LoVo (cell line): ENCODE measurements at regions not wholly inside any gene's neighbourhood (a gene's known extent, or its start where the extent isn't known, plus 50 kb on each side); places are given as distances from the start of the nearest gene placed in this dataset.

ENCODE experiments used
- DNase-seq: peaks from one replicate; pipeline ENCODE4 v3.0.0-alpha.2; 2016; ENCODE audit warnings: low spot score

DNA sequence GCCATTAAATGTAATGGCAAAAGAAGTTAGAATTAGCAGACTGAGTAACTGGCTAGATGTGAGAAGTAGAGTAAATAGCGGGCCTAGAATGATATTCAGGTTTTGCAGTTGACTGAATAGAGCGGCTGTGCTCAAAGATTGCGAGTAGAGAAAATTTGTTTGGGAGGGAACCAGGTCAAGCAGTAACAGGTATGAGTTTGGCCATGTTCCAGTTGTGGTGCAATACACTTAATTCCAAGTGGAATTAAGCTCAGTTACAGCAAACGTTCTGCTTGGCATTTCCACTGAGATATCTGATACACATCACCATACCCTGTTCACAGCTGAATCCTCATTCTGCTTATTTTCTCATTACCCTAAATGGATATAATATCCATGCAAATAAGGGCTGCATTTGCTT is 1382.9 kb downstream of the MRPL39 start:
- DNase-seq: no peak

DNA sequence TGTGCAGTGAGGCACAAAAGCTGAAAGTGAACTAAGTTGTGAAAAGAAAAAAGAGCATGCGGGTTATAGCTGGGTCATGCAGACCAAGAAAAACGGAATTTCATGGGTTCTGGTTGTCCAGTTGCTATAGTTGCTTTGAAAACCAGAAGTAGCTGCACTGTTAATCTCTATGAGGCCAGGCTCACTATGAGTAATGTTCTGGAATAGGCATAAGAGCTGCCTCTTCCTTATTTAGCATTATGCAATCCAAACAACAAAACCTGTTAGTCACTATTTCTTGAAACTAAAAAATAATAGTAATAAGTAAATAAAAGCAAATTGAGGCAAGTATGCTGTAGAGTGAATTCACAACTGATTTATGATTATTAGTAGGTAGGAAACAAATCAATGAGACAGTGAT is 1383.7 kb downstream of the MRPL39 start:
- no peak for DNase-seq

DNA sequence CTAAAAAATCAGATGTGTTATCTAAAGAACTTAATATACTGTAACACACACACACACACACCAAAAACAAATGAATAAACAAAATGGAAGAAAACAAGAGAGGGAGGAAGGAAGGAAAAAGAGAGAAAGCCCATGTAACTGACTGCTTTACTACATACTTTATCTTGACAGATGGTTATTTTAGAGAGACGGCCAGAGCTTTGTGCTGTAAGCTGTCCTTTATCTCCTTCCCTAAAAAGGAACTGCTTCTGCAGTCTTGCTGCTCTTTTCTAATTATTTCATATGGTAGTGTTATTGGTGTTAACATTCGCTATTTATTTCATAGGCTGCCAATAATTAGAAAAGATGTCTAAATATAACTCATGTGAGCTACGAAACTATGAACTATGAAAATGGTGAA is 1384.6 kb downstream of the MRPL39 start:
- DNase-seq: no peak

DNA sequence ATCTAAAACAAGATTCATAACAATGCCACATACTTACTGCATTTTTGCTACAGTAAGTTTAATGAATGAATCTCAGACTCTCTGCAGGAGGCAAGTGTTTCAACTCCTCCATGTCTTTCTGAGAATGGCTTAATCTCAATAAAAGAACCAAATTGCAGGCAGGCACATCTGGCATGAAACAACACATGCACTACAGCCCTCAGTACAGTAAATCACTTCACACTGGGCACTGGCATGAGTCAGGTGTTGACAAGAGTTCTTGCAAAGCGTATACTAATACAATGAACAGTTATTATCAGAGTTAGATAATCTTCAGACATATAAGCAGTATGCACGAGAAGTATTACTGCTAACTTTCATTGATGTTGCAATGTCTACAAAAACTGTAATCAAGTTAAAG is 1386.8 kb downstream of the MRPL39 start:
- DNase-seq: no peak

DNA sequence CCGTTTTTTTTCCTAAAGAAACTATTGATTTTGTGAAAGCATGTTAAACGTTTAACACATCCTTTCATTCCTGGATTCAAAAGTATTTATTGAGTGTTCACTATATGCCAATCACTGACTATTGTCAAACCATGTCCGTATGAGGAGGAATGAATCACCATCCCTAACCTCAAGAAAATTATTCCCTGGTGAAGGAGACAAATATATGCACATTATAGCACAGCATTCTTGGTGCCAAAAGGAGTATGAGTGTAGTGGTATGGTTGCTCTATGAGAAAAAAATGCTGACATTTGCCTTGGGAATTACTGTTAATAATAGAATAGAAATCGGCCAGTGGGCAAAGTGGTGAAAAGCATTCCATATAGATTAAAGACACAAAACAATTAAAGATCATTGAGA is 1390.1 kb downstream of the MRPL39 start:
- DNase-seq: no peak

DNA sequence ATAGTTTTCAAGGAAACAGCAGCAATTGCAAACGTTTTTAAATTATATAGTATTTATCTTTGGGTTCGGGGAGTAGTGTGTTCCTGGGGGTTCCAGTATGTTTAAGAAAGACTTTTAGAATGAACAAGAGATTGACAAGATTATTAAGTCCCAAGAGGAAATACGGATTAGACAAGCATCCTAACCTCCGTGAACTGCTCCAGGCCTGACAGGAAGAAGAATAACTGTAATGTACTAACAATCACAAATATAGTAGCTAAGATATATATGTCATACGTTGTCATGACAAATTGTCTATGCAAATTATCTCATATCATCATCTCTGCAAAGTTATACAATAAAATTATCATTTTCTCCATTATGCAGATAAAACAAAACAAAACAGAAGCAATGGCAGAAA is 1397.2 kb downstream of the MRPL39 start:
- DNase-seq: no peak

DNA sequence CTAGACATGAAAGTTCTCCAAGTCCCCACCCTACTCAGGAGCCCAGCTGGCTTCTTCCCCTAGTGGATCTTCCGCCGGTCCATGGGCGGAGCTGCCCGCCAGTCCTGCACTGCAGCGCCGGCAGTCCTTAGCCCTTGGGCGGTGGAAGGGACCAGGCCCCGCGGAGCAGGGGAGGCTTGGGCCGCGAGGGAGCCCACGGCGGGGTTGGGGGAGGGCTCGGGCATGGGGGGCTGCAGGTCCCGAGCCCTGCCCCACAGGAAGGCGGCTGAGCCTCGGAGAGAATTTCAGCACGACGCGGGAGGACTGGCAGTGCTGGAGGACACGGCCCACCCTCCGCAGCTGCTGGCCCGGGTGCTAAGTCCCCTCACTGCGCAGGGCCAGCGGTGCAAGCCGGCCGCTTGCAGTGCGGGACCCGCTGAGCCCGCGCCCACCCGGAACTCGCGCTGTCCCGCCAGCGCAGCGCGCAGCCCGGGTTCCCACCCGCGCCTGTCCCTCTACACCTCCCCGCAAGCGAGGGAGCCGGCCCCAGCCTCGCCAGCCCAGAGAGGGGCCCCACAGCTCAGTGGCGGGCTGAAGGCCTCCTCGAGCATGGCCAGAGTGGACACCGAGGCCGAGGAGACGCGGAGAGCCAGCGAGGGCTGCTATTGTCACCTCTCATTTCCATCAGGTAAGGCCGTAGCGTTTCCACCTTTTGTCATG is 1398.6 kb downstream of the MRPL39 start:
- DNase-seq: no peak

DNA sequence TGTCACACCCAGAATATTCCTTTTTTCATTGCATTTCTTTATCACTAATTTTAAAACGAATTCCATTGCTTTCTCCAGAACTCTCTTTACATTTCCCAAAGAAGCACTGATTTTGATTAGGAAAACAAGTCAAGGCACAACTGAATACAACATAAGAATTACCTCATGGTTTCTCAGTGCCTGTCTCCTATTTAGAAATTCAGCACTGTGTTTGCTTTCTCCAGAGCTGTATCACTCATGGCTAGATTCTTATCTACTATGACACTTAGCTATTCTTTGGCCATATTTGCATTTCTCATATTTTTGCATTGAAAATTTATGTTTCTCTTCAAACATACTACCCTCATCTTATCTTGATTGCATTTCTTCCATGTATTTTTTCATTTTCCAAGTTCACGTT is 1402.0 kb downstream of the MRPL39 start:
- DNase-seq: no peak

DNA sequence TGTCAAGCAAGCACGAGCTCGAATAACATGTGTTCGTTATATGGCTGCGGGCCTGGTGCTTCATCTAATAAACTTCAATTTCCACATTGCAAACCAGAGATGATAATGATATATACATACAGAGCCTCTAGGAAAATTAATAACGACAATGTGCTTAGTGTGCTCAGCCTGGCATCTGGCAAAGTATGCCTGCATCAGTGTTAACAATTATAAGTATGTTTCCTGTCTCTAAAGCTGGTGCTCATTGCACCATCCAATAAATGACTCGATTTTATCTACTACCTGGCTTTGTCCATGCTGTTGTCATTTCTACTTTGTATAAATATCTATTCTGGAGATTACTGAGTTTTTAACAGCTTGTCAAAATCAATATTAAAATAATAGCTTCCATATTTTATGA is 1402.6 kb downstream of the MRPL39 start:
- no peak for DNase-seq

DNA sequence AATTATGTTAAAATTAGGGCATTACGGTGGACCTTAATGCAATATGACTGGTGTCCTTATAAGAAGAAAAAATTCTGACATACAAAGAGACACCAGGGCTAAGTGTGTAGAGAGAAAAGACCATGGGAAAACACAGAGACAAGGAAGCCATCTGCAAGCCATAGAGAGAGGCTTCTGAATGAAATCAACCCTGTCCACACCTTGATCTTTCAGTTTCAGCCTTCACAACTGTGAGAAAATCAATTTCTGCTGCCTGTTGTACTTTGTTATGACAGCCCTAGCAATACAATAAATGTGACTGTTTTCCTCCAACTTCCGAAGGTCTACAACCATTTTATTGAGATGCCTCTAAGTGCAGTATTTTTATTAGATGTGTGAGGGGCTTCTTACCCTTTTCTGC is 1407.2 kb downstream of the MRPL39 start:
- DNase-seq: no peak

DNA sequence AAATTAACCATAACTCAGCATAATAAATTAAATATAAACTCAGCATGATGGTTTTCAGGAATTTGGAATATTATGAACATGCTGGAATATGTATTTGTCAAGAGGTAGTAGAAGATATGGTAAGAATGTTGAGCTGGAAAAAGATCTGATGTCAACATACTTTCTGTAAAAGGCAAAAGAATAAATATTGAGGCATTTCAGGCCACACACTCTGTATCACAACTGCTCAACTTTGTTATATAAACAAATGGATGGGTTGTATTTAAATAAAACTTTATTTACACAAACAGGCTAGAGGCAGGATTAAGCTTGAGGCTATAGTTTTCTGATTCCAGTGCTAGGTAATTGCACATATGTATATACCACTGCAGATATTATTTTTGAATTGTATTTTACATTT is 1409.4 kb downstream of the MRPL39 start:
- DNase-seq: no peak

DNA sequence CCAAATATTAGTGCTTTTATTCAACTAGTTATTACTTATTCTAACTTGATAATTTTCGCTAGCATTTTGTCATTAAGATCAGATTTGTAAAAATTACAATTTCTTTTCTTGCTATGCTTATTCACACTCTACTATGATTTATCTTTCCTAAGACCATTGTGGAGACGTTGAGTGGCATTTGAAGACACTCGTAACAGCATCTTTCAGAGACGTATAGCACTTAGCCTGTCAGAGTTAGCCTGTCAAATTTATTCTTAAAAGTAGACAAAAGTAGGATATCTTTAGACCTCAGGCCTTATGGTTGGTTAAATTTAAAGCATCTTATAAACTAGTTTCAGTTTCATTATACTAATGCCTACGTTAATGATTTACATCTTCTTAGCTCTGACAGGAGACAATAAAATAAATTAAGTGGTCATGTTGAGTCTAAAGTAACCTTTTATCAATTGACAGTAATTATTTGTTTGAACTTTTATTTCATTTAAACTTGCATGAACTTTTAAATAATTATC is 1410.1 kb downstream of the MRPL39 start:
- DNase-seq: no peak

DNA sequence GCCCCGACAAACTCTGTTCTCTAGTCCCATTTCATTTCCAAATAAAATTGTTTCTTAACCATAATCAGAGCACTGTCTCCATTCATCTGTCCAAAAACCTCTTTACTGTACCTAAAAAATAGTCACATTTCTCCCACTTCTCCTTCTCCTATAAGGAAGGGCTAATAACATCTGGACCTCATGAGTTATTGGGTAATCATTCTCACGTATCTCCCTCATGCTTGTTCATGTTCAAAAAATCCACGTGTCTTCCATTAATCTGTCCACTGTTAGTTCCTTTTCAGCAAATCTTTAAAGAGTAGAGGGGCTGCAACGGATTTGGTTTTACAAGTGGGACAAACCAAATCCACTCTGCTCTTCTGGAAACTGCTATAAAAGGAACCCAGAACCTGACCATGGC is 1418.8 kb downstream of the MRPL39 start:
- DNase-seq: no peak

DNA sequence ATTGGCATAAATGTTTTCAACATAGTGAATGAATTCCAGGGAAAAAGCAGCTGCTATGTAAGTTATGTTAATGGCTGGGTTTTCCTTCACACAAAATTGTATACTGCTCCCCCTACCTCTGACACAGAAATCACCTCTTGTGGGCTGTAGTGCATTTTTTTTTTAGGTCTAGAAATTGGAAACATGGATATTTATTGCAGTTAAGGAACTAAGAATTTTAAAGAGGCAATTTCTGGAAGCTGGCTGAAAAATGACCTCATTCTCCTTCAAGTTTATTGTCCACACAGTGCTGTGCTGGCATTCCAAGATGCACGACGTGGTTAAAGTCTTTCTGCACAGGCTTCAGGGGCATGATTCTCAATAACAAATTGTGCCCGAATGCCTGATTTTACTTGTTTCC is 1424.2 kb downstream of the MRPL39 start:
- no peak for DNase-seq

DNA sequence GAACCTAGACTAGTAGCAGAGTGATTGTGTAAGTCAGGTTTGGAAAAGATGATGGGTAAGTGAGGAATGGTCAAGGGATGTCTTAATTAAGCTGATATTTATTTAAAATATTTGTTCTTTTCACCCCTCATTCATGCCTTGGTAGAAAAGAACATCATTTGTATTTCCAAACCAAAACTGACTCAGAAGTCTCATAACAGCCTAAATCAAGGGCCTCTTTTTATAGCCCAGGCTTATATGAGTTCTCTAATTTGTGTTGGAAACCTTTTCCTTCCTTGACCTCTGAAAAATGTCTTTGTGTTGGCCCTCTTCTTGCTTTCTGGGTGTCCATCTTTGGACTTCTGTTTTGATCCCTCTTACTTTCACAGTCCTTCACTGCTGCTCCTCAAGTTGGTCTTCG is 1428.2 kb downstream of the MRPL39 start:
- DNase-seq: no peak

DNA sequence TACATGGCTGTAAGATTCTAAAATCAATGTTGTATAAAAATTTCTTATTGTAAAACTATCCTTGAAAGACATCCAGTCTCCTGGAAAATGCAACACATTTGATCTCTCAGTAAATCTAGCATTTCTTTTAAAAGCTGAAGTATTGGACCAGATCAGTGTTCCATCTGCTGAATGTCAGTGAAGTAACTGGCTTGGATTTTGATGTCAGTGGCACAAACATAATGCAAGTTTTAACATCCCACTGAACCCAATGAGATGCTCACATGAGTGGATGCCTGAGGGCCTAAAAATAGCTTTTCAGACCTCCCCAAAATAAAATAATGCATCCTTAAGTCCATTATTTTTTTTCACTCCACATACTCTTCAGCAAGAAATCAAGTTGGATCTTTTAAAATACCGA is 1432.2 kb downstream of the MRPL39 start:
- no peak for DNase-seq

DNA sequence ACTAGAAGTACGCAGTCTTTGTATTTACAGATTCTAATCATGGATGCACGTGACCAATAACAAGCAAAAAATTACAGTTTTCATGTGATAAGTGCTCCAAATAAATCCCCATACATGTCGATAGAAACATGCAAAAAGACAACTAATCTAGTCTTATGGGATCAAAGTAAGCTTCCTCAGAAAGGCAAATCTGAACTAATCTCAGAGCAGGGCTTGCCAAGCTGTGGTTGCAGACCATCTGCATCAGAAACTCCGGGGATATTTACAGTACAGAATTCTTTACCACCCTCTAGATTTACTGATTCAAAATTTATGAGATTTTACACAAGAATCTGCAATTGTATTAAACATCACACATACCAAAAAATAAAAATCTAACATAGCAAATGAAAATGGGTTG is 1435.5 kb downstream of the MRPL39 start:
- no peak for DNase-seq

DNA sequence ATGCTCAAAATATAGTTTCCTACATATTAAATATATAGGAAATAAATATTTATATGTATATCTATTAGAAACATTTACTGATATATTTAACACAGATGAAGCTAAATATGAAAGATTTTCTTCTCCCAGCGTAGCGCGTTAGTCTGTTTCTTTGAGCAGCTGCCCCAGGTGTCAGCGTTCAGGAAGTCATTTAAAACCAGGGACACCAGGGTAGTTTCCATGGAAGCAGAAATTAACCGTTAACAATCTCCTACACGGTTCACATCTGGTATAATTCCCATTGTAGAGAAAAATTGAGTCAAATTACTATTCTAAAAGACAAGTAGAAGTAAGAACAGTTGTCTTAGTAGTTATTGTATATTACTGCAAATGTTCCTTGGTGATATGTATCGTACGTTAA is 1443.7 kb downstream of the MRPL39 start:
- DNase-seq: no peak

DNA sequence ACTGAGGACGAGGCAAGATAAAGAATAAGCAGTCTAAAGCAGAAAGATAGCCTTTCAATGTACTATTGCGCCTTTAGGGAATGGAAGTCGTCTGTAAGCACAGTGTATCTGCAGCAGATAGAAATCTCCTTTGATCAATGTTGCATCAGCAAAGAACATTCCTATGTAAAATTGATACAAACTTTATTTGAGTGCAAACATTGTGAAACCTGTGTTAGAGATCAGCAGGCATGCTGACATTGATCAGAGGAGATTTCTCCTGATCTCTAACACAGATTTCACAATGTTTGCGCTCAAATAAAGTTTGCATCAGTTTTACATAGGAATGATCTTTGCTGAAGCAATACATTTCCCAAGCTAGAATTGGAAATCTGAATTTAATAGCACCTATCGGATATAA is 1446.8 kb downstream of the MRPL39 start:
- no peak for DNase-seq

DNA sequence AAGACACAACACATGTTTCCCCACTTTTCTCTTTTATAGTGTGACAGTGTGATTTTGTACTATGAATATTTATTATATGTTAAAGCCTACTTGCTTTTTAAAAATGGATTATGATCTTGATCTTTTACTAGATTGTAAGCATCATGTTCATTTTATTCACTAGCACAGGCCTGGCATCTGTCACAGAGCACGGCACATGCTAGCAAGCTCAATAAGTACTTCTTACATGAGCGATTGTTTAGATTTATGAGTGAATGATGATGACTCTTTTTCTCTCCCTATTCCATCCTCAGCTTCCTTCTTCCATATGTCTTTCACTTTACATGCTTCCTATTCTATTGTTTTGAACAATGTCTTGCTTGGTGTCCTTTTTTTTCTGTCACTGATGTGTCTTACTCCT is 1454.1 kb downstream of the MRPL39 start:
- no peak for DNase-seq

DNA sequence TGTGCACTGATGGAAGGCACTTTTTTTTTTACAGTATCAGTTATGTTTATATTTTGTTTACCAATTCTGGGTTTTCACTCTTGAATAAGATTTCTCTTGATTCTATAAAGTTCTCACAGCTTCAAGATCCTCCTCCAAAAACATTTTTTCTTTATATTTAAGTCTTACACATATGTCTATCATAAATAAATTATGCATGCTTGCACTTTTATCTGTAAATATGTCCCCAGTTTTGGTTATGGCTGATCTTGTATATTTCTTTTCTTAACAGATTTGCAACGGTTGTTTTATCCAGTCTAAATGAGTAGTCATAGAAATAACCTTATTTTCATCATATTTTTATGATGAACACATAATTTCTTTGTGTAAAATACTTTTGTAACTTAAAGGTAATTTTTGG is 1456.5 kb downstream of the MRPL39 start:
- no peak for DNase-seq

DNA sequence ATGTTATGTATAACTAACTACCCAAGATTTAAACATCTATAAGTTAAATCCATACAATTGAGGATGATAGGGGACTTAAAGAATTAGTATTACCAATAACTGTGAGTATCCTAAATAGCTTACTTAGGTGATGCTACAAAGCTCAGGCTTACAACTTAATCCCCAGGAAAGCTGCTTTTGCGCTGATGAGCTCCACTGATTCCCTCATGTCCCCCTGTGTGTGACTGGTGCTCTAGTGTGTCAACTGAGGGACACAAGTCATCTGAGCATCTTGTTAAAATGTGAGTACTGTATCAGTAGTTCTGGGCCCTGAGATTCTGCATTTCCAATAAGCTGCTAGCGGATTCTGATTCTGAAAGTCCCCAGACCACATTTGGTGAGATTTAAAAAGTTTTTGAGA is 1458.8 kb downstream of the MRPL39 start:
- no peak for DNase-seq

DNA sequence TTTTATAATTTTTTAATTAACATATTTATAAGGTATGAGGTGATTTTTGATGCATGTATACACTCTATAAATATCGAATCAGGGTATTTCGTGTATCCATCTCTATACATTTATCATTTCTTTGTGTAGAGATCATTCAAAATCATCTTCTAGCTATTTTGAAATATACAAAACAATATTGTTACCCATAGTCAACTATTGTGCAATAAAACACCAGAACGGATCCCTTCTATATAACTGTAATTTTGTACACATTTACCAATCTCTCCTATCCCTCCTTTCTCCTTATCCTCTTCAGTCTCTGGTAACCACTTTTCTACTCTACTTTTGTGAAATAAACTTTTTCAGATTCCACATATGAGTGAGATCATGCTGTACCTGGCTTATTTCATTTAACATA is 1459.6 kb downstream of the MRPL39 start:
- no peak for DNase-seq

DNA sequence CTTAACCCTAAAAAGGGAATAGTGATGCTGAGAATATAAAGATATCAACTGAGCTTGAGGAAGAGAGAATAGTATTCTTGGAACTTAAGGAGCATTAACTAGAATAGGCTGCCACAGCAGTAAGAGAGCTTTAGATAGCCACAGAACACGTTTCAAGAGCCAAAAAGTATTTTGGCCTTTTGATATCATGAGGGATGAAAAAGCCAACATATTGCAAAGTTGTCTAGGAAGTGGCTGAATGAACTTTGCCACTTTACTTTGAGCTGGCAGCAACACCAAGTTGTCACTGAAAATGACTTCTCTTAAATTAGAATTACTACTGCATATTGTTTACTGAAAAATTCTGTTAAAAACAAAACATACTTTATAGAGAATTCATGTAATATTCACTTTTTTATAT is 1476.2 kb downstream of the MRPL39 start:
- DNase-seq: no peak

DNA sequence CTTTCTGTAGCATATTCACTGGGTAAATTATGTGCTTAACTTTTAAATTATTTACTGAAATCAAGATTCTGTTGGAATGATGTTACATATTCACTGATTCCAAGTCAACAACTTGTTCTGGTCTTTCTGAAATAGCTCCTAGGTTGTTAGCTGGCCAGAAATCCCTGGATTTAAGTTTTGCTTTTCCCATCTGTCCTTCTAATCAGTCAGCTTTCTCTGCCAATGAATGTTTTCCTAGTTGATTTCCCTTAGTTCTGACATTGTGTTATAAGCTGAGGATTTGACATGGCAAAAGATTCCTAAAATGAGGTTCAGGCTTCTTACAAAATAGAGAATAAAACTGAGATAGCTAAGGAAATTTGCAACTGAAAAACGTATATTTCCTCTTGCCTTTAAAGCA is 1479.6 kb downstream of the MRPL39 start:
- DNase-seq: no peak
